GM12874 (cell line): ENCODE measurements at regions not wholly inside any gene's neighbourhood (a gene's known extent, or its start where the extent isn't known, plus 50 kb on each side); places are given as distances from the start of the nearest gene placed in this dataset.

Experiments
- TF ChIP-seq, protein P1 (sequence below): IDR thresholded peaks from 2 replicates; pipeline ENCODE4 v1.5.1; 2011; ENCODE audit warnings: low read depth, mild to moderate bottlenecking, control low read depth, low read length, moderate library complexity; ENCODE audit not compliant: insufficient read depth

GRCh38 chr17:51496378-51496777 lies 236.0 kb downstream of the UTP18 start:
- TF ChIP-seq, protein P1, sequence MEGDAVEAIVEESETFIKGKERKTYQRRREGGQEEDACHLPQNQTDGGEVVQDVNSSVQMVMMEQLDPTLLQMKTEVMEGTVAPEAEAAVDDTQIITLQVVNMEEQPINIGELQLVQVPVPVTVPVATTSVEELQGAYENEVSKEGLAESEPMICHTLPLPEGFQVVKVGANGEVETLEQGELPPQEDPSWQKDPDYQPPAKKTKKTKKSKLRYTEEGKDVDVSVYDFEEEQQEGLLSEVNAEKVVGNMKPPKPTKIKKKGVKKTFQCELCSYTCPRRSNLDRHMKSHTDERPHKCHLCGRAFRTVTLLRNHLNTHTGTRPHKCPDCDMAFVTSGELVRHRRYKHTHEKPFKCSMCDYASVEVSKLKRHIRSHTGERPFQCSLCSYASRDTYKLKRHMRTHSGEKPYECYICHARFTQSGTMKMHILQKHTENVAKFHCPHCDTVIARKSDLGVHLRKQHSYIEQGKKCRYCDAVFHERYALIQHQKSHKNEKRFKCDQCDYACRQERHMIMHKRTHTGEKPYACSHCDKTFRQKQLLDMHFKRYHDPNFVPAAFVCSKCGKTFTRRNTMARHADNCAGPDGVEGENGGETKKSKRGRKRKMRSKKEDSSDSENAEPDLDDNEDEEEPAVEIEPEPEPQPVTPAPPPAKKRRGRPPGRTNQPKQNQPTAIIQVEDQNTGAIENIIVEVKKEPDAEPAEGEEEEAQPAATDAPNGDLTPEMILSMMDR = no peak

DNA sequence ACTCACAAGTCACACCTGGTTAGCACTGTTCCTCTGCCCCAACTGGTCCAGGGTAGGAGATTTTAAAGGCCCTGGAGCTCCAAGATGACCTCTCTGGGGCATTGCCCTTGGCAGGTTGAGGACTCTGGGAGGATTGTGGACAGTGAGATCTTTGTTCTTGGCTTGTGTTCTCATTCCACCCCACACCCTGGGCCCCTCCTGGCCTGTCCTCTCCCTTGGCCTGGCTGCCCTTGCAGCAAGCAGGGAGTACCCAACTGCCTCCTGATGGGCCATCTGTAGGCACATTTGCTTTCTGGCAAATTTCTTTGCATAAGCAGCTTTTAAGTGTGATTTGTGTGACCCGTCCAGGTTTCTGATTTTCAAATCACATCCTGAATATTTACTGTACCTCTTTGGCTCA lies 239.6 kb downstream of the UTP18 start:
- TF ChIP-seq, protein P1 = no peak

GRCh38 chr17:51500454-51500853 lies 240.1 kb downstream of the UTP18 start:
- TF ChIP-seq, protein P1 = no peak

GRCh38 chr17:51505450-51505849 lies 245.1 kb downstream of the UTP18 start:
- TF ChIP-seq, protein P1 = no peak

DNA sequence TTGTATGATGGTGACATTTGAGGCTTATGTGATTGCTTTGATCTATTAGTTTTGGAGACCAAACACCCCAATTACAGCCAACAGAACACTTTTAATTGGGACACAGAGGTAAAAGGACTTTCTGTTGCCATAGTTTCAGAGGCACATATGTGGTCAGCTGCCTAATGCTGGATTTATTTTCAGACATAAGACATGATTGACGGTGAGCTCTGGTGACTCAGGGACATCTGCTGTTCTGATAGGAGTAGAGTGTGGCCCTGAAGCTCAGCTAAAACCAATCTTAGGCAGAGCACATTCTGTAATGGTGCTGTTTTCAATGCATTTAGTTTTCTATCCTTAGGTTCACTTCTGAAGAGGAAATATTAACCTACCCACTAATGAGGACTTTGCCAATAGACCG lies 247.1 kb downstream of the UTP18 start:
- TF ChIP-seq, protein P1 = no peak

DNA sequence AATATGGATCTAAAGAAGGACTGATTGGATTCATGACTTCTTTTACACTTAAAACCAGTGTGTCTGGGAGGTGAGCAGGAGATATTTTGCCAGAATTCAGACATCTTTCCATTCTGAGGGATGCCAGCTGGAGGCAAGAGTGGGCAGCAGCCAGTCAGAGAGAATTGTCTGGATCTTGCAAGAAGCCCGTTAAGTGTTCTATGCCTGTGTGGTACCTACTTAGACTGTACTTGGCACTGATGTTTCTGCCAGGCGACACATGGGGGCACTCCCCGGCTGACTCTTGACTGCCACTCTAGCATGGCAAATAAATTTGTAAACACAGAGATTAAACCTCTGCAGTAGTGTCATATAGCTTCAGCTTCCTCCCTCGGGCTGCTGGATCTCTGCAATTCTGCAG lies 247.7 kb downstream of the UTP18 start:
- TF ChIP-seq, protein P1 = no peak

- TF ChIP-seq, protein P1 = no peak
Observed at GRCh38 chr17:51510940-51511339, 250.6 kb downstream of the UTP18 start.
